Neural cell (in vitro differentiated cells): ENCODE measurements at regions not wholly inside any gene's neighbourhood (a gene's known extent, or its start where the extent isn't known, plus 50 kb on each side); places are given as distances from the start of the nearest gene placed in this dataset.

Experiments used
- H2AFZ ChIP-seq: fragments of 200-600, 300-800 bp; sonication (generic), shearing (Covaris generic); 2 replicates; pipeline ENCODE4 v1.6.0; 2014; ENCODE audit warnings: low read depth, mild to moderate bottlenecking, antibody characterized with exemption, low read length, moderate library complexity
- H3F3A ChIP-seq: fragments of 200-600 bp; shearing (Covaris generic); 2 replicates; pipeline ENCODE4 v1.6.1; 2016; ENCODE audit warnings: mild to moderate bottlenecking, moderate library complexity, mixed read lengths, antibody characterized with exemption, low read length; ENCODE audit not compliant: insufficient read depth, poor library complexity, severe bottlenecking
- H3K27ac ChIP-seq: fragments of 200-600, 300-800 bp; sonication (generic), shearing (Covaris generic); 2 replicates; pipeline ENCODE4 v1.5.1; 2014; ENCODE audit warnings: mild to moderate bottlenecking, low read length, moderate library complexity
- H3K27me3 ChIP-seq: fragments of 300-800, 200-600 bp; sonication (generic), shearing (Covaris generic); 2 replicates; pipeline ENCODE4 v1.6.0; 2014; ENCODE audit warnings: mild to moderate bottlenecking, low read depth, low read length, moderate library complexity; ENCODE audit not compliant: insufficient read depth
- H3K36me3 ChIP-seq: fragments of 300-800, 200-600 bp; sonication (generic), shearing (Covaris generic); 2 replicates; pipeline ENCODE4 v1.5.1; 2014; ENCODE audit warnings: mild to moderate bottlenecking, antibody characterized with exemption, low read length, moderate library complexity; ENCODE audit not compliant: insufficient read depth
- H3K4me2 ChIP-seq: fragments of 300-800, 200-600 bp; sonication (generic), shearing (Covaris generic); 2 replicates; pipeline ENCODE4 v1.6.0; 2014; ENCODE audit warnings: mild to moderate bottlenecking, low read length
- H3K4me3 ChIP-seq: fragments of 300-800, 200-600 bp; sonication (generic), shearing (Covaris generic); 2 replicates; pipeline ENCODE4 v1.5.1; 2014; ENCODE audit warnings: mild to moderate bottlenecking, low read length, moderate library complexity
- H3K79me2 ChIP-seq: fragments of 200-600 bp; shearing (Covaris generic); replicated peaks from 2 replicates; pipeline ENCODE4 v1.6.0; 2014; ENCODE audit warnings: mild to moderate bottlenecking, low read length, moderate library complexity; ENCODE audit not compliant: insufficient read depth
- H3K9ac ChIP-seq: fragments of 300-800, 200-600 bp; sonication (generic), shearing (Covaris generic); 2 replicates; pipeline ENCODE4 v1.6.1; 2016; ENCODE audit warnings: mild to moderate bottlenecking, low read length, mixed read lengths
- H3K9me2 ChIP-seq: fragments of 200-600 bp; shearing (Covaris generic); 2 replicates; pipeline ENCODE4 v1.6.1; 2016; ENCODE audit warnings: mild to moderate bottlenecking, low read length, mixed read lengths; ENCODE audit not compliant: insufficient read depth
- H3K9me3 ChIP-seq: fragments of 200-600, 300-800 bp; sonication (generic), shearing (Covaris generic); 2 replicates; pipeline ENCODE4 v1.6.1; 2016; ENCODE audit warnings: mild to moderate bottlenecking, mixed run types, low read length, moderate library complexity, mixed read lengths
- H4K20me1 ChIP-seq: fragments of 200-600 bp; shearing (Covaris generic); 2 replicates; pipeline ENCODE4 v1.6.1; 2016; ENCODE audit warnings: mild to moderate bottlenecking, mixed run types; ENCODE audit not compliant: insufficient read depth
- CTCF ChIP-seq: fragments of 450-650 bp; IDR thresholded peaks from 2 replicates; pipeline ENCODE4 v1.5.1; 2014; ENCODE audit warnings: antibody characterized with exemption, mild to moderate bottlenecking, moderate library complexity; ENCODE audit not compliant: poor library complexity, severe bottlenecking
- EP300 ChIP-seq: fragments of 450-650 bp; conservative IDR thresholded peaks from 2 replicates; pipeline ENCODE4 v1.6.1; 2014; ENCODE audit warnings: antibody characterized with exemption, mild to moderate bottlenecking, moderate library complexity; ENCODE audit not compliant: poor library complexity, severe bottlenecking
- EZH2 ChIP-seq: fragments of 200-600, 300-800 bp; shearing (Covaris generic), sonication (generic); IDR thresholded peaks from 2 replicates; pipeline ENCODE4 v1.6.1; 2014; ENCODE audit warnings: antibody characterized with exemption, low read length, borderline replicate concordance, mild to moderate bottlenecking; ENCODE audit not compliant: insufficient read depth, poor library complexity, severe bottlenecking
- MXI1 ChIP-seq: fragments of 450-650 bp; conservative IDR thresholded peaks from 2 replicates; pipeline ENCODE4 v1.6.1; 2014; ENCODE audit warnings: antibody characterized with exemption, mild to moderate bottlenecking; ENCODE audit not compliant: poor library complexity, severe bottlenecking
- POLR2AphosphoS5 ChIP-seq: IDR thresholded peaks from 2 replicates; pipeline ENCODE4 v1.6.1; 2012
- RAD21 ChIP-seq: fragments of 450-650 bp; conservative IDR thresholded peaks from 2 replicates; pipeline ENCODE4 v1.6.1; 2014; ENCODE audit warnings: antibody characterized with exemption, mild to moderate bottlenecking, moderate library complexity
- REST ChIP-seq: IDR thresholded peaks from 2 replicates; pipeline ENCODE4 v1.6.1; 2012; ENCODE audit warnings: borderline replicate concordance
- SMC3 ChIP-seq: fragments of 450-650 bp; conservative IDR thresholded peaks from 2 replicates; pipeline ENCODE4 v1.6.1; 2014; ENCODE audit warnings: antibody characterized with exemption, mild to moderate bottlenecking, moderate library complexity; ENCODE audit not compliant: poor library complexity
- TAF1 ChIP-seq: IDR thresholded peaks from 2 replicates; pipeline ENCODE4 v1.6.1; 2012; ENCODE audit warnings: low read depth

GRCh38 chr12:38149395-38150073 lies 167.0 kb upstream of the ALG10B start (continued):
- no peak for TF ChIP-seq SMC3
- TF ChIP-seq TAF1 = no peak
- no peak for TF ChIP-seq POLR2AphosphoS5

- Histone ChIP-seq H3F3A (no peaks in the 10 kb centered on the region), H3K79me2 (no peaks in the 10 kb centered on the region), H3K9me2 (no peaks in the 10 kb centered on the region), H2AFZ (no peak overlapping the region), H3K27me3 (no peaks in the 10 kb centered on the region), H3K27ac (no peak overlapping the region), H3K9me3 (peaks cover 14% of the 10 kb centered on the region), H3K4me2 (no peak overlapping the region), H4K20me1 (no peaks in the 10 kb centered on the region), H3K9ac (no peak overlapping the region), H3K36me3 (no peaks in the 10 kb centered on the region), H3K4me3 (no peak overlapping the region)
- TF ChIP-seq POLR2AphosphoS5 (no peak), TAF1 (no peak), REST (no peak)
Measured at GRCh38 chr12:38151991-38152700, 164.4 kb upstream of the ALG10B start.

- H3K27ac ChIP-seq = no peak overlapping the region
- H3K27me3 ChIP-seq = no peaks in the 10 kb centered on the region
- no peaks in the 10 kb centered on the region for H3K36me3 ChIP-seq
- TF ChIP-seq RAD21 = no peak
- TF ChIP-seq EP300 = no peak
- TF ChIP-seq POLR2AphosphoS5 = no peak
- no peak for TF ChIP-seq SMC3
- no peak for TF ChIP-seq CTCF
- TF ChIP-seq TAF1 = no peak
- no peak for TF ChIP-seq EZH2
- TF ChIP-seq REST = no peak
- TF ChIP-seq MXI1 = no peak
- H3K9ac ChIP-seq = no peak overlapping the region
- no peaks in the 10 kb centered on the region for H3K79me2 ChIP-seq
- no peaks in the 10 kb centered on the region for H3F3A ChIP-seq
- H4K20me1 ChIP-seq = no peaks in the 10 kb centered on the region
- no peaks in the 10 kb centered on the region for H3K9me2 ChIP-seq
- H2AFZ ChIP-seq = no peak overlapping the region
- H3K4me3 ChIP-seq = no peak overlapping the region
- no peak overlapping the region for H3K4me2 ChIP-seq
- peaks cover 18% of the 10 kb centered on the region for H3K9me3 ChIP-seq
Measured at GRCh38 chr12:38152816-38153736, 163.5 kb upstream of the ALG10B start.
